ENCODE measurements at regions not wholly inside any gene's neighbourhood (a gene's known extent, or its start where the extent isn't known, plus 50 kb on each side); places are given as distances from the start of the nearest gene placed in this dataset.

DNA sequence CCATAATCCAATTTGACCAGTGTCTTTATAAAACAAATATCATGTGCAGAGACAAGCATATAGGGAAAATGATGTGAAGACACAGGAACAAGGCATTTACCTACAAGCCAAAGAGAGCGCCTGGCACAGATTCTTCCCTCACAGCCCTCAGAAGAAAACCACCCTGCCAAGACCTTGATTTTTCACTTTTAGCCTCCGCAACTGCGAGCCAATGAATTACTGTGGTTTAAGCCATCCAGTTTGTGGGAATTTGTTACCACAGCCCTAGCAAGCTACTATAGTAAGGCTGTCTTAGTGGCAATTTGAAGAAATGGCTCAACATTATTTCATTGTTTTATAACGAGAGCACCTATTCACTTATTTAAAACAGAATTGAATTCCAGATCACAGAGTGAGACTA lies 85.7 kb upstream of the CCDC190 start:
- H4K20me1 ChIP-seq (ENCODE audit: control insufficient read depth, extremely low read depth, insufficient read depth, low read length) = no peaks in the 10 kb centered on the region
- H3K27ac ChIP-seq (ENCODE audit: control insufficient read depth, insufficient read depth, low read length) = no peak overlapping the region
- H3K27me3 ChIP-seq (ENCODE audit: control insufficient read depth, extremely low read depth, insufficient read depth, low read length) = no peaks in the 10 kb centered on the region
- H3K9ac ChIP-seq (ENCODE audit: control insufficient read depth, extremely low read depth, insufficient read depth, low read length) = no peak overlapping the region
- TF ChIP-seq EZH2 (IDR thresholded peaks at IDR 0.05; ENCODE audit: low read length) = no peak
- TF ChIP-seq, protein P1, sequence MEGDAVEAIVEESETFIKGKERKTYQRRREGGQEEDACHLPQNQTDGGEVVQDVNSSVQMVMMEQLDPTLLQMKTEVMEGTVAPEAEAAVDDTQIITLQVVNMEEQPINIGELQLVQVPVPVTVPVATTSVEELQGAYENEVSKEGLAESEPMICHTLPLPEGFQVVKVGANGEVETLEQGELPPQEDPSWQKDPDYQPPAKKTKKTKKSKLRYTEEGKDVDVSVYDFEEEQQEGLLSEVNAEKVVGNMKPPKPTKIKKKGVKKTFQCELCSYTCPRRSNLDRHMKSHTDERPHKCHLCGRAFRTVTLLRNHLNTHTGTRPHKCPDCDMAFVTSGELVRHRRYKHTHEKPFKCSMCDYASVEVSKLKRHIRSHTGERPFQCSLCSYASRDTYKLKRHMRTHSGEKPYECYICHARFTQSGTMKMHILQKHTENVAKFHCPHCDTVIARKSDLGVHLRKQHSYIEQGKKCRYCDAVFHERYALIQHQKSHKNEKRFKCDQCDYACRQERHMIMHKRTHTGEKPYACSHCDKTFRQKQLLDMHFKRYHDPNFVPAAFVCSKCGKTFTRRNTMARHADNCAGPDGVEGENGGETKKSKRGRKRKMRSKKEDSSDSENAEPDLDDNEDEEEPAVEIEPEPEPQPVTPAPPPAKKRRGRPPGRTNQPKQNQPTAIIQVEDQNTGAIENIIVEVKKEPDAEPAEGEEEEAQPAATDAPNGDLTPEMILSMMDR (optimal IDR thresholded peaks at IDR 0.05 in 1 of 3, IDR thresholded peaks at IDR 0.05 in 1 of 3, conservative IDR thresholded peaks at IDR 0.05 in 1 of 3; ENCODE audit: extremely low read depth in 1 of 3, insufficient read depth in 2 of 3, low read length in 3 of 3) = no peak
- no peaks in the 10 kb centered on the region for H3K36me3 ChIP-seq (ENCODE audit: control insufficient read depth in 2 of 2, extremely low read depth in 1 of 2, insufficient read depth in 2 of 2, low read length in 2 of 2)
- no peak overlapping the region for H2AFZ ChIP-seq (ENCODE audit: control insufficient read depth, low read length)
- H3K9me1 ChIP-seq (ENCODE audit: control insufficient read depth, extremely low read depth, insufficient read depth, low read length) = no peaks in the 10 kb centered on the region
- DNase-seq (ENCODE audit: low read depth, low spot score) (no peak), FAIRE-seq (no peak)
- no peak overlapping the region for H3K4me2 ChIP-seq (ENCODE audit: control insufficient read depth, extremely low read depth, insufficient read depth, low read depth, low read length)
- no peaks in the 10 kb centered on the region for H3K4me1 ChIP-seq (ENCODE audit: control insufficient read depth, extremely low read depth, insufficient read depth, low read length)
- H3K9me3 ChIP-seq (ENCODE audit: control insufficient read depth, low read depth, low read length) = no peaks in the 10 kb centered on the region
- dilution Hi-C loops (cut with MboI; ENCODE audit: extremely low pct_ligation_motif_present, low sequenced_read_pairs) = no loop called here
- no peaks in the 10 kb centered on the region for H3K79me2 ChIP-seq (ENCODE audit: control insufficient read depth, insufficient read depth, low read length)
- H3K4me3 ChIP-seq (ENCODE audit: control insufficient read depth in 2 of 3, extremely low read depth in 1 of 3, insufficient read depth in 2 of 3, low read depth in 1 of 3, low read length in 3 of 3) = no peak overlapping the region

DNA sequence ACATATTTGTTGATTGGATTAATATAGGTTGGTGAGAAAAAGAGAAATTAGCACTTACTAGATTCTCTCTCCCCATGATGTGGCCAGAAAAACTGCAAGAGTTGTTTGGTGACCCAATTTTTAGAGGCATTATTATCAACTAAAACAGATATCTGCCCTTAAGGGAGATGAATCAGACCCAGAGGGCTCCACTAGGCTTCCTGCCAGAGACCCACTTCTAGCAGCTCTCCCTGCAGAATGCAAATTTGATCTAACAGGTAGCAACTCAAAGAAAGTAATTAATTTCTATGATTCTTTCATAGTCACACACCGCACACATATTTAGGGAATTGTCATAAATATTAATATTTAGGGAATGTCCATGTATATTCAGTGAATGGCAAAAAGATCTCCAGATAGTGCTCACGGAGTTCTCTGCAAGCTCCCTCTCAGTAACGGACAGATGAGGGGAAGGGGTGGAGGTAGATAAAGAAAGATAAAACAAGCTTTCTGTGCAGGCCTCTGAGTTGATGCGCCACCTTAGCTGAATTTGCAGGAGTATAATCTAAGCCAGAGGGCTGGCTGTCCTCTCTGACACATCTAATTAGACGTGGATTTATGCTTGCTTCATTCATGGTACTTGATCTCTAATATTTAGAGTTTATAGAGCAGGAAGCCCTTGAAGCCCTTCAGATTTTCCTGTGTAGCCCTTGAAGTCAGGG lies 84.1 kb upstream of the CCDC190 start:
- TF ChIP-seq, protein P1 (optimal IDR thresholded peaks at IDR 0.05 in 1 of 3, IDR thresholded peaks at IDR 0.05 in 1 of 3, conservative IDR thresholded peaks at IDR 0.05 in 1 of 3; ENCODE audit: extremely low read depth in 1 of 3, insufficient read depth in 2 of 3, low read length in 3 of 3) = no peak
- no peak for TF ChIP-seq EZH2 (IDR thresholded peaks at IDR 0.05; ENCODE audit: low read length)
- dilution Hi-C loops (cut with MboI; ENCODE audit: extremely low pct_ligation_motif_present, low sequenced_read_pairs) = no loop called here
- Histone ChIP-seq H3K4me3 (ENCODE audit: control insufficient read depth in 2 of 3, extremely low read depth in 1 of 3, insufficient read depth in 2 of 3, low read depth in 1 of 3, low read length in 3 of 3) (no peak overlapping the region), H3K36me3 (ENCODE audit: control insufficient read depth in 2 of 2, extremely low read depth in 1 of 2, insufficient read depth in 2 of 2, low read length in 2 of 2) (no peaks in the 10 kb centered on the region), H3K27me3 (ENCODE audit: control insufficient read depth, extremely low read depth, insufficient read depth, low read length) (no peaks in the 10 kb centered on the region), H4K20me1 (ENCODE audit: control insufficient read depth, extremely low read depth, insufficient read depth, low read length) (no peaks in the 10 kb centered on the region), H3K4me1 (ENCODE audit: control insufficient read depth, extremely low read depth, insufficient read depth, low read length) (no peaks in the 10 kb centered on the region), H3K4me2 (ENCODE audit: control insufficient read depth, extremely low read depth, insufficient read depth, low read depth, low read length) (no peak overlapping the region), H3K9me1 (ENCODE audit: control insufficient read depth, extremely low read depth, insufficient read depth, low read length) (no peaks in the 10 kb centered on the region), H3K79me2 (ENCODE audit: control insufficient read depth, insufficient read depth, low read length) (no peaks in the 10 kb centered on the region), H3K9me3 (ENCODE audit: control insufficient read depth, low read depth, low read length) (no peaks in the 10 kb centered on the region), H3K27ac (ENCODE audit: control insufficient read depth, insufficient read depth, low read length) (no peak overlapping the region), H2AFZ (ENCODE audit: control insufficient read depth, low read length) (no peak overlapping the region), H3K9ac (ENCODE audit: control insufficient read depth, extremely low read depth, insufficient read depth, low read length) (no peak overlapping the region)
- no peak for DNase-seq (ENCODE audit: low read depth, low spot score)
- no peak for FAIRE-seq
